Caco-2 (cell line): ENCODE measurements at regions not wholly inside any gene's neighbourhood (a gene's known extent, or its start where the extent isn't known, plus 50 kb on each side); places are given as distances from the start of the nearest gene placed in this dataset.
A peak's percentile ranks its signal among the peaks of the same experiment; 100 is the strongest.

ENCODE experiments used
- BruUV-seq: library from RNA; stranded (reverse); fragments of 400-500 nt; replicated peaks from 2 replicates; lab custom pipeline; 2021; lab: Mats Ljungman, UMichigan
- CTCF ChIA-PET: fragments of 300-600 bp; sonication (Branson Sonifier 250); formaldehyde crosslinking; loops from one replicate; lab custom pipeline; 2022; ENCODE audit warnings: antibody characterized with exemption; lab: Charles Lee
- POLR2A ChIA-PET: fragments of 300-600 bp; sonication (Branson Sonifier 250); formaldehyde crosslinking; loops from one replicate; lab custom pipeline; 2022; ENCODE audit warnings: antibody characterized with exemption; lab: Charles Lee
- DNase-seq, 2 experiments: peaks; one replicate each; pipeline versions ENCODE4 v3.0.0 to v3.0.0-alpha.2; 2020 to 2022
- H3K27me3 ChIP-seq: replicated peaks from 2 replicates; pipeline ENCODE4 v1.6.0; 2011; ENCODE audit warnings: low read length; ENCODE audit not compliant: control insufficient read depth, insufficient read depth
- H3K36me3 ChIP-seq: 2 replicates; pipeline ENCODE4 v1.5.1; 2011; ENCODE audit warnings: low read length; ENCODE audit not compliant: control insufficient read depth, insufficient read depth
- H3K4me1 ChIP-seq: fragments of 250-450 bp; sonication (Bioruptor Pico); 2 replicates; pipeline ENCODE4 v1.5.1; 2020; ENCODE audit warnings: mild to moderate bottlenecking
- H3K4me3 ChIP-seq: 2 replicates; pipeline ENCODE4 v1.5.1; 2011; ENCODE audit warnings: low read depth, mild to moderate bottlenecking, control low read depth, low read length
- H3K9me3 ChIP-seq: fragments of 250-450 bp; sonication (Bioruptor Pico); 2 replicates; pipeline ENCODE4 v1.5.1; 2020; ENCODE audit warnings: mild to moderate bottlenecking, moderate library complexity
- H3K27ac Mint-ChIP-seq: one replicate; pipeline ENCODE4 v1.8.0; 2022; ENCODE audit warnings: mixed read lengths; ENCODE audit not compliant: unreplicated experiment
- H3K27me3 Mint-ChIP-seq: one replicate; pipeline ENCODE4 v1.8.0; 2022; ENCODE audit warnings: mixed read lengths; ENCODE audit not compliant: insufficient read depth, unreplicated experiment
- H3K36me3 Mint-ChIP-seq: one replicate; pipeline ENCODE4 v1.8.0; 2022; ENCODE audit warnings: mild to moderate bottlenecking, mixed read lengths; ENCODE audit not compliant: insufficient read depth, unreplicated experiment
- H3K4me1 Mint-ChIP-seq: one replicate; pipeline ENCODE4 v1.8.0; 2022; ENCODE audit warnings: low read depth, mixed read lengths; ENCODE audit not compliant: unreplicated experiment
- H3K4me3 Mint-ChIP-seq: one replicate; pipeline ENCODE4 v1.8.0; 2022; ENCODE audit warnings: mild to moderate bottlenecking, moderate library complexity, mixed read lengths; ENCODE audit not compliant: unreplicated experiment
- H3K9me3 Mint-ChIP-seq: one replicate; pipeline ENCODE4 v1.8.0; 2022; ENCODE audit warnings: mixed read lengths; ENCODE audit not compliant: unreplicated experiment
- intact Hi-C: fragments of 100-400 bp; cut with micrococcal nuclease; formaldehyde crosslinking; loops from one replicate; pipeline ENCODE4 v1.10.0; 2022; ENCODE audit not compliant: unreplicated experiment
- TF ChIP-seq, protein P1 (sequence below), 2 experiments: fragments of 200-600 bp in 1 of 2; IDR thresholded peaks; 1 replicate in 1 of 2; 2 replicates in 1 of 2; pipeline versions ENCODE4 v1.5.1 to v1.8.0; 2011 to 2022; ENCODE audit warnings: antibody characterized with exemption in 1 of 2, control low read depth in 1 of 2, inconsistent platforms in 1 of 2, low read depth in 1 of 2, low read length in 1 of 2, mild to moderate bottlenecking in 1 of 2, moderate library complexity in 1 of 2; ENCODE audit not compliant: insufficient read depth in 1 of 2, severe bottlenecking in 1 of 2, unreplicated experiment in 1 of 2

DNA sequence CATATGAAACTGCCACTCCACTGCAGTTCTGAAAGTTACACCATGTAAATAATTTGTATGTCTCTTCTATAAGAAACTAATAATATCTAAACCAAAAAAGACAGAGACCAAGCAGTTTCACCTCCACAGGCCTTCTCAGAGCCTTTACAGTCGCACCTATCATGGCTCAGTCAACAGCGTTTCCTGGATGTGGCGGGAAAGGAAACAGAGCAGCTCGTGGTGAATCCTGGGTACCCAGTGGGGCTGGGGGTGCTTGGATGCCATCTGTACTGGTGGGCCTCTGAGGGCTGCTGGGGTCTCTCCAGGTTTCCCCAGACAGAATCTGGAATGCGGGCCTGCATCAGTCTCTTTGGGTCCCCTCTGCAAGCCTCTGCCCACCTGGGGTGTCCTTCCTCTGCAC is 100.2 kb upstream of the CASZ1 start:
- H3K4me3 Mint-ChIP-seq = no peak overlapping the region
- H3K4me1 ChIP-seq = peaks cover 24% of the 10 kb centered on the region

DNA sequence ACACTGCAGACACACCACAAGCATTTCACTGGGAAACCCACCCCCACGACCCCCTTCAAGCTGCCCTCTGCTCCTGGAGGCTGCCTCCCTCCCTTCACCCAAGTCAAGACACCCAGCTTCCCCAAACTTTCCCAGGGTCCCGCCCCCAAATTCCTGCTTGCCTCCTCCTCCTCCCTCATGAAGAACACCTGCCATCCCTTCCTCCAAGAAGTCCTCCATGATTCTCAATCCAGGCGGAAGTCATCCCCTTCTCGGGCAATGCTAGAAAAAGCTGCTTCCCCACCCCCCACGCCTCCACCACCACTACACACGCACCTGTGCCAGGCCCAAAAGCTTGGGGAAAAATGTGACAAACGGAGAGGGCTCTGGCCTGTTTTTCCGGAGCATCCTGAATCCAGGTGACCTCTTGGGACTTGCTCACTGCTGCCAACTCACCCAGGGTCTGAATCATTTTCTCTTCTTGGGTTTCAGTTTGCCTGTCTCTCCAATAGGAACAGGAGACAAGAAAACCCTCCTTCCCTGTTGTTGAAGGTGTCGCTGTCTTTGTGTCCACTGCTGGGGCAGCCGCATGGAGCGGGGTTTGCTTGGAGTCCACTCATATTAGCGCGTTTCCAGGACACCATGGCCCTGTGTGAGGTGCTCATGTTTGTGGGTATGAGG is 101.0 kb upstream of the CASZ1 start:
- CTCF ChIA-PET = no interaction called here
- H3K4me3 ChIP-seq = no peak overlapping the region
- intact Hi-C loops = no loop called here

More for the DNA sequence above, 100.2 kb upstream of the CASZ1 start:
- no peak overlapping the region for H3K4me3 ChIP-seq
- no TSS peak for BruUV-seq
- CTCF ChIA-PET = no interaction called here
- no peaks in the 10 kb centered on the region for H3K9me3 ChIP-seq
- H3K27me3 ChIP-seq = no peaks in the 10 kb centered on the region
- H3K27ac Mint-ChIP-seq = no peak overlapping the region
- peaks cover 18% of the 10 kb centered on the region for H3K4me1 Mint-ChIP-seq
- no peaks in the 10 kb centered on the region for H3K36me3 ChIP-seq
- DNase-seq = no peak
- TF ChIP-seq, protein P1, sequence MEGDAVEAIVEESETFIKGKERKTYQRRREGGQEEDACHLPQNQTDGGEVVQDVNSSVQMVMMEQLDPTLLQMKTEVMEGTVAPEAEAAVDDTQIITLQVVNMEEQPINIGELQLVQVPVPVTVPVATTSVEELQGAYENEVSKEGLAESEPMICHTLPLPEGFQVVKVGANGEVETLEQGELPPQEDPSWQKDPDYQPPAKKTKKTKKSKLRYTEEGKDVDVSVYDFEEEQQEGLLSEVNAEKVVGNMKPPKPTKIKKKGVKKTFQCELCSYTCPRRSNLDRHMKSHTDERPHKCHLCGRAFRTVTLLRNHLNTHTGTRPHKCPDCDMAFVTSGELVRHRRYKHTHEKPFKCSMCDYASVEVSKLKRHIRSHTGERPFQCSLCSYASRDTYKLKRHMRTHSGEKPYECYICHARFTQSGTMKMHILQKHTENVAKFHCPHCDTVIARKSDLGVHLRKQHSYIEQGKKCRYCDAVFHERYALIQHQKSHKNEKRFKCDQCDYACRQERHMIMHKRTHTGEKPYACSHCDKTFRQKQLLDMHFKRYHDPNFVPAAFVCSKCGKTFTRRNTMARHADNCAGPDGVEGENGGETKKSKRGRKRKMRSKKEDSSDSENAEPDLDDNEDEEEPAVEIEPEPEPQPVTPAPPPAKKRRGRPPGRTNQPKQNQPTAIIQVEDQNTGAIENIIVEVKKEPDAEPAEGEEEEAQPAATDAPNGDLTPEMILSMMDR (IDR thresholded peaks at IDR 0.05; ENCODE audit: insufficient read depth in 1 of 2, low read depth in 1 of 2, low read length in 1 of 2, severe bottlenecking in 1 of 2, unreplicated experiment in 1 of 2) = no peak
- no peaks in the 10 kb centered on the region for H3K9me3 Mint-ChIP-seq
- H3K27me3 Mint-ChIP-seq = no peaks in the 10 kb centered on the region
- H3K36me3 Mint-ChIP-seq = peaks cover 6% of the 10 kb centered on the region
- intact Hi-C loops = no loop called here
- POLR2A ChIA-PET = no interaction called here

DNA sequence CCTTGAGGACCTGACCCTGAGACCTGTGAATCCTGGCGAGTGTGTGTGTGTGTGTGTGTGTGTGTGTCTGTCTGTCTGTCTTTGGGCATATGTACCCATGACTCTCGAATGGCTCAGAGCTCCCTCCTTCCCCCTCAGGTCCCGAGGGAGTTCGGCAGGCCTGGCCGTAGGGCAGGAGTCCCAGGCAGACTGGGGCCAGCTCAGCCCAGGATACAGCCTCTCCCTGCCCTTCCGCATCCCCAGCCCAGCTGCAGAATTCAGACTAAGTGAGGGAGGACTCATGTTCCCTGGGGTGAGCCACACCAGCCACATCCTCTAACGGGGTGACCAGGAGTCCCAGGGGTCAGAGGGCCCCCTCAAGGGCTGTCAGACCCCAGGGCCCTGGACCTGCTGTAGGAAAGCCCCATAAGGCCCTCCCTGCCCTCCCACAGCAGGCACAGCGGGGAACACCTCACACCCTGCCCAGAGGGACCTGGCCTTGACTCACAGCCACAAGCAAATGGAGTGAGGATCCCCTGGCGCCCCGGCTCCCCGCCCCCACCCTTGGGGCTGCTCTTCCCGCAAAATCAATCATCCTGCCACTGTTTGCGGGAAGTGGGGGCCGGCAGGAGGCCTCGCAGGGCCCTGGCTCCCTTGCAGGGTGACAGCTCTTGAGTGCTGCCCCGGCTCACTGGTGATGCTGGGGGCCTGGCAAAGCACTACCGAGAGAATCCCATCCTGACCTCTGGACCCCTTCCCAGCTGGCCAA is 101.7 kb upstream of the CASZ1 start:
- POLR2A ChIA-PET = no interaction called here

More for the DNA sequence above, 101.0 kb upstream of the CASZ1 start:
- Histone ChIP-seq H3K4me1 (peaks cover 32% of the 10 kb centered on the region), H3K27me3 (no peaks in the 10 kb centered on the region), H3K9me3 (no peaks in the 10 kb centered on the region), H3K36me3 (no peaks in the 10 kb centered on the region)
- no peak for DNase-seq
- no TSS peak for BruUV-seq
- Mint-ChIP-seq H3K4me3 (no peak overlapping the region), H3K4me1 (peaks cover 18% of the 10 kb centered on the region), H3K27ac (no peak overlapping the region), H3K9me3 (no peaks in the 10 kb centered on the region), H3K27me3 (no peaks in the 10 kb centered on the region), H3K36me3 (peaks cover 6% of the 10 kb centered on the region)
- POLR2A ChIA-PET = no interaction called here
- TF ChIP-seq, protein P1 (IDR thresholded peaks at IDR 0.05; ENCODE audit: insufficient read depth in 1 of 2, low read depth in 1 of 2, low read length in 1 of 2, severe bottlenecking in 1 of 2, unreplicated experiment in 1 of 2) = no peak

More for the DNA sequence above, 101.7 kb upstream of the CASZ1 start:
- Histone ChIP-seq H3K4me3 (no peak overlapping the region), H3K9me3 (no peaks in the 10 kb centered on the region), H3K27me3 (no peaks in the 10 kb centered on the region), H3K36me3 (no peaks in the 10 kb centered on the region), H3K4me1 (peaks cover 35% of the 10 kb centered on the region)
- BruUV-seq = no TSS peak
- Mint-ChIP-seq H3K4me1 (peaks cover 18% of the 10 kb centered on the region), H3K9me3 (no peaks in the 10 kb centered on the region), H3K4me3 (no peak overlapping the region), H3K27ac (peak overlapping the region; percentile 60), H3K27me3 (no peaks in the 10 kb centered on the region), H3K36me3 (peaks cover 6% of the 10 kb centered on the region)
- TF ChIP-seq, protein P1 (IDR thresholded peaks at IDR 0.05; ENCODE audit: insufficient read depth in 1 of 2, low read depth in 1 of 2, low read length in 1 of 2, severe bottlenecking in 1 of 2, unreplicated experiment in 1 of 2) = no peak
- intact Hi-C loops = no loop called here
- DNase-seq = no peak
- CTCF ChIA-PET = interaction anchor here (0.6 kb wide), 1 partner anchor 171 kb away, joined by 4 read pairs; no protein-coding TSS in a partner anchor
